AG09309 (cell line): ENCODE measurements at regions not wholly inside any gene's neighbourhood (a gene's known extent, or its start where the extent isn't known, plus 50 kb on each side); places are given as distances from the start of the nearest gene placed in this dataset.
"Not testable (repeated sequence)": the region's sequence is repeated elsewhere in the genome, so short reads cannot be mapped to it uniquely, and the experiment has no call there.

ENCODE experiments used
- DNase-seq: peaks from one replicate; pipeline ENCODE4 v3.0.0-alpha.2; 2010; ENCODE audit warnings: low read depth
- H3K4me3 ChIP-seq: 2 replicates; pipeline ENCODE4 v1.5.1; 2011; ENCODE audit warnings: mild to moderate bottlenecking, low read depth, low read length, moderate library complexity; ENCODE audit not compliant: control insufficient read depth
- TF ChIP-seq, protein P1 (sequence below): IDR thresholded peaks from 2 replicates; pipeline ENCODE4 v1.5.1; 2011; ENCODE audit warnings: mild to moderate bottlenecking, low read depth, low read length, inconsistent platforms; ENCODE audit not compliant: insufficient read depth, control insufficient read depth; ENCODE audit errors: missing control alignments

DNA sequence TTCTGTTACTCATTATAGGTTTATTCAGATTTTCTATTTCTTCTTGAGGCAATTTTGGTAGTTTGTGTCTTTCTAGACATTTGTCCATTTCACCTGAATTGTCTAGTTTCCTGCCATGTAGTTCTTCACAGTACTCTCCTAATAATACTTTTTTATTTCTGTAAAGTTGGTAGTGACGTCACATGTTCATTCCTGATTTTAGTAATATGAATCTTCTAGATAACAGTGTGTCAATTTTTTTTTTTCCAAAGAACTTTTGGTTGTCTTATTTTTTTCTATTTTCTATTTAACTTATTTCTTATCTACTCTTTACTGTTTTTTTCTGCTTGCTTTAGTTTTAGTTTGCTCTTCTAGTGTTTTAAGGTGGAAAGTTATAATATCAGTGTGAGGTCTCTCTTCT, 197.3 kb upstream of the SHH start:
- no peak for DNase-seq
- TF ChIP-seq, protein P1, sequence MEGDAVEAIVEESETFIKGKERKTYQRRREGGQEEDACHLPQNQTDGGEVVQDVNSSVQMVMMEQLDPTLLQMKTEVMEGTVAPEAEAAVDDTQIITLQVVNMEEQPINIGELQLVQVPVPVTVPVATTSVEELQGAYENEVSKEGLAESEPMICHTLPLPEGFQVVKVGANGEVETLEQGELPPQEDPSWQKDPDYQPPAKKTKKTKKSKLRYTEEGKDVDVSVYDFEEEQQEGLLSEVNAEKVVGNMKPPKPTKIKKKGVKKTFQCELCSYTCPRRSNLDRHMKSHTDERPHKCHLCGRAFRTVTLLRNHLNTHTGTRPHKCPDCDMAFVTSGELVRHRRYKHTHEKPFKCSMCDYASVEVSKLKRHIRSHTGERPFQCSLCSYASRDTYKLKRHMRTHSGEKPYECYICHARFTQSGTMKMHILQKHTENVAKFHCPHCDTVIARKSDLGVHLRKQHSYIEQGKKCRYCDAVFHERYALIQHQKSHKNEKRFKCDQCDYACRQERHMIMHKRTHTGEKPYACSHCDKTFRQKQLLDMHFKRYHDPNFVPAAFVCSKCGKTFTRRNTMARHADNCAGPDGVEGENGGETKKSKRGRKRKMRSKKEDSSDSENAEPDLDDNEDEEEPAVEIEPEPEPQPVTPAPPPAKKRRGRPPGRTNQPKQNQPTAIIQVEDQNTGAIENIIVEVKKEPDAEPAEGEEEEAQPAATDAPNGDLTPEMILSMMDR = no peak
- H3K4me3 ChIP-seq = no peak overlapping the region

DNA sequence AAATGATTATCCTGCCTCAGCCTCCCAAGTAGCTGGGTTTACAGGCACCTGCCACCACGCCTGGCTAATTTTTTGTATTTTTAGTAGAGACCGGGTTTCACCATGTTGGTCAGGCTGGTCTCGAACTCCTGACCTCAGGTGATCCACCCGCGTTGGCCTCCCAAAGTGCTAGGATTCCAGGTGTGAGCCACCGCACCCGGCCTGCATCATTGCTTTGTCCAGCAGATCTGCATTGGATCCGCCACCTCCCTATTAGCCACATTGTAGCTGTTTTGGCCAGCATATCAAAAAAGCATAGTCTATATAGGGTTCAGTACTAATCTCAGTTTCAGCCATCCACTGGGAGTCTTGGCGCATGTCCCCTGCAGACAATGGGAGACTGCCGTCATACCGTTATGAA, 194.6 kb upstream of the SHH start:
- H3K4me3 ChIP-seq, DNase-seq: not testable (repeated sequence)

DNA sequence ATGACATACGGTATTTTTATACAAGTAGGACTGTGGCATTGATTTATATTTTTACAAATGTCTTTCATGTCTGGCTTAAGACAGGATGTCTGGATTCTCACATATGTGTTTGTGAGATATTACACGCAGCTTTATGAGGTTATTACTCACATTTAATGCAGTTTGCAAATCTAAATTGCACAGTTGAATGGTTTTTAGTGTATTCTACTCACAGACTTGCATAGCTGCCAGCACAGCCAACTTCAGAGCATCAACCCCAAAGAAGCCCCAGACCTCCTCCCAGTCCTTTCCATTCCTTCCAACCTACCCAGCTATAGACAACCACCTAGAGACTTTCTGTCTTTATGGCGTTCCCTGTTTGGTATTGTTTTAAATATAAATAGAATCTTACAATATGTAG, 193.8 kb upstream of the SHH start:
- TF ChIP-seq, protein P1 = no peak
- no peak for DNase-seq
- no peak overlapping the region for H3K4me3 ChIP-seq

DNA sequence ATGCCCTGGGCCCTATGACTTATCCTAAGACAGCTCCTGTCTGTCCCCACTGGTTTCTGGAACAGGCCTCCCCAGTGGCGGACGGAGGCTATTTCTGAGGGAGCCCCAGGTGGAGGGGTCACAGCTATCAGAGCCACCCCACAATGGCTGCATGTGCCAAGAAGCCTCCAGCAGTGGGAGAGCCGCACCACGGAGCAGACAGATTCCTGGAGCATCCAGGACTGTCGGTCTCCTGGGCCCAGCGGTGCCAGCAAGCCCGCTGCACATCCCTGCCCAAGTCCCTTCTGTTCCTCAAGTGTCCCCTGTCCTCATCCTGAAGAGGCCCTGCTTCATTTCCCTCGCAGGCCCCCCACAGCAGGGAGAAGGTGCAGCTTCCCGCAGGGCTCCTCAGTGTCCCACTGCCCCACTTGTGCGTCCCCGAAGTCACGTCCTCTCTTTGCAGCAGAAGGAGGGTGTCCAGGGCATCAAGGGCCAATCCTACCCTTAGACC, 193.0 kb upstream of the SHH start:
- DNase-seq = no peak
- TF ChIP-seq, protein P1 = no peak
- H3K4me3 ChIP-seq = no peak overlapping the region

DNA sequence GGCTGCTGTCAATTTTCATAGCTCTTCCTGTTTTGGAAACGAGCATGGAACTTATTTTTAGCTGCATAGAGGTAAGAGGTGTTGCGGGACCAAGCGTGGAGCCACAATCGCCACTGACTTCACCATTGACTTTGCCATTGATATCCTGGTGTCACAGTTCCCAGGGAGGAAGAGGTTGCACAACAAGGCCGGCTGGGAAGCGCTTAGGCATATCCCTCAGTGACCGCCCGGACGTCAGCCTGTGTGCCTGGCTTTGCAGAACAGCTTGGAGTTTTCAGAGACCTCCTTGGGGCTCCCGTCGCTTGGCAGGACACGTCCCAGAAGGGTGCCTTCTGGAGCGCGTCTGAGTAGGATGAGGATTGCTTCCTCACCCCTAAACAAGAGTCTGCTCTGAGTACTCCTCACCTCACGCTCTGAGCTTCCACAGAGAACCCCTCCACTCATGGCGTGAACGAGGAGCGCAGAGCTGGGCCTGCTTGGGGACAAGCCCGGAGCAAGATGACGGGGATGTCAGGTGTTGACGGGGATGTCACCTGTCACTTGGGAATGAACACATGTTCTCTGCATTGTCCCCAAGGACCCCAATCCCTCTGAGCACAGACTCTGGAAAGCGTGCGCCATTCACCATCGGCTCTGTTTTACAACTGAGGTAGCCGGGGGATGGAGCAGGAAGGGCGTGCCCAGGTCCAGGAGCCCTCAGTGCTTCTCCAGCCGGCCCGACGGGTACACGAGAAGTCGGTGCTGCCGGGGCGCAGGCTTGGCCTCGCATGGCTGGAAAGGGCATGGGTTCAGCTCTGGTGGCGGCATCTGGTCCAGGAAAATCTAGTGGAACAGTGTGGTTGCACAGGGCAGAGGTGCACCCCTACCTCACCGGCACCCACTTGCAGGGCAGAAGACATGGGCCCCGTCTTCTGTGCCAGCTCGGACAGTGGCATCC, 192.3 kb upstream of the SHH start:
- no peak overlapping the region for H3K4me3 ChIP-seq
- no peak for DNase-seq
- TF ChIP-seq, protein P1 = no peak

DNA sequence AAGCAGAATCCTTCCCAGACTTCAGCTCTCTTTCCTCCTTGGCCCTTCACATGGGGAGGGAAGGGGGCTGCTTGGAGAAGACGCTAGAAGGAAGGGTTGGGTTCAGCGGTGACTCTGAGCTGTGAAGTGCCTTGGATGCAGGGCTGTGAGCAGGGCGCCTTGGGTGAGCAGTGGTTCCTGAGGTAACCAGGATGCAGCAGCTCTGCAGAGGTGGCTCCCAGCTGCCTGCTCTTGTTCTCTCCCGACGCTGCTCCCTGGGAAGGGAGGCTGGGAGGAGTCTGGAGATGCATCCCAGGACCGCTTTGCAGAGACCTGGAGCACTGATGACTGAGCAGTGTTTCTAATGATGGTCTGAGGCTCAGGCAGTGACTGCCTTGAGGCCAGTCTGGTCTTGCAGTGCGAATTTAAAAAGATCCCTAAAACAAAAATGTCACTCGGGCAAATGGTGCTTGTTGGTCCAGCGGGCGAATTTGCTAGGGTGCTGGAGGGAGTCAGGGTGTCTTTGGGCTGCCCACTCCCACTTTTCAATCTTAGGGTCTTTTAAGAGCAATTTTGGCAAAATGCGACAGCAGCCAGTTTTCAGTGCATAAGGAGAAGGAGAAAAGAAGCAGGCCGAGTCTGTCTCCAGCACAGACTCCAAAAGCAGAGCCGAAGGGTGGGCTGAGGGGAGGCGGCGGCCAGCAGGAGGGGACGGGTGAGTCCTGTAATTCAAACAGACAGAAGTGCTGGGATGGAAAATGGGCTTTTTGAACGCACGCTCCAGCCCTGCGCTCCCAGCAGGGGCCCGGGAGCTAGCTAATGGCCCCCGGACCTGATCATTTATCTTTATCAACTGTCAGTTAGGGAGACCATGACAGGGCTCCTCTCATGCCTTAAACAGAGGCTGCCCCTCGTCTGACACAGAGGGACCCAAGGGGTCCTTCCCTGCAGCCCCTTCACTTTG, 191.2 kb upstream of the SHH start:
- H3K4me3 ChIP-seq = no peak overlapping the region
- TF ChIP-seq, protein P1 = no peak
- no peak for DNase-seq

DNA sequence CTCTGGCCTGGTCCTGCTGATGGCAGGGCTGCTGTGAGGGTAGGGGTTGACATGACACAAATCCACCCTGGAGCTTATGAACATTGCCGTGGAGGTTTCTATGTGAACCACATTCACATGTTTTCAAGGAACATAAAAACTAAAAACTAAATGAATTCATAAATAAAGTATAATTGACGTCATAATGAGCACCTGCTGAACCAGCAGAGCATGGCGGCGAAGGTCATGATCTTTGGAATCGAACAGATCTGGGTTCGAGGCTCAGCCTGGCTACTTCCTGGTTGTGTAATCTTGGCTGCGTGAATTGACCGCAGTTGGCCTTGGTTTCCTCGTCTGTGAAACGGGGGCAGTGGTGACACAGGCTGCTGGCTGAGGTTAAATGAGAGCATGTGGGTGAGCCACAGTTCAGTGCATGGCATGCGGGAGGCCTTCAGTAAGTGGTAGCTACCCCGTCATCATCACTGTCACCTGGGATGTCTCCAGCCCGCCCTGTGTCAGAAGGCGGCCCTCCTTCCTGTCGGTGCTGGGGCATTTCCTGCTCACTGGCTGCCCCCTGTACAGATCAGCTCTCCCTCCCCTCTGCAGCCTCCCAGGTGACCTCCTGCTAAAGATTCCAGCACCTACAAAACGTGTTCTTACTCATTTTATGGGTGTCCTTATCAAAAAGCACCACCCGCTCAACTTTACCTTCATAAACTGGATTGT, 190.3 kb upstream of the SHH start:
- DNase-seq = no peak
- H3K4me3 ChIP-seq = no peak overlapping the region
- TF ChIP-seq, protein P1 = no peak
